Fibroblast of mammary gland (primary cell): ENCODE measurements at regions not wholly inside any gene's neighbourhood (a gene's known extent, or its start where the extent isn't known, plus 50 kb on each side); places are given as distances from the start of the nearest gene placed in this dataset.

Experiments
- DNase-seq: peaks from one replicate; pipeline ENCODE4 v3.0.0-alpha.2; 2010; ENCODE audit warnings: low read depth
- H3K4me3 ChIP-seq: 2 replicates; pipeline ENCODE4 v1.5.1; 2011; ENCODE audit warnings: low read depth, mild to moderate bottlenecking, low read length, moderate library complexity; ENCODE audit not compliant: control insufficient read depth
- TF ChIP-seq, protein P1 (sequence below): conservative IDR thresholded peaks from 2 replicates; pipeline ENCODE4 v1.5.1; 2011; ENCODE audit warnings: low read depth, low read length, inconsistent platforms; ENCODE audit not compliant: control insufficient read depth, insufficient read depth

DNA sequence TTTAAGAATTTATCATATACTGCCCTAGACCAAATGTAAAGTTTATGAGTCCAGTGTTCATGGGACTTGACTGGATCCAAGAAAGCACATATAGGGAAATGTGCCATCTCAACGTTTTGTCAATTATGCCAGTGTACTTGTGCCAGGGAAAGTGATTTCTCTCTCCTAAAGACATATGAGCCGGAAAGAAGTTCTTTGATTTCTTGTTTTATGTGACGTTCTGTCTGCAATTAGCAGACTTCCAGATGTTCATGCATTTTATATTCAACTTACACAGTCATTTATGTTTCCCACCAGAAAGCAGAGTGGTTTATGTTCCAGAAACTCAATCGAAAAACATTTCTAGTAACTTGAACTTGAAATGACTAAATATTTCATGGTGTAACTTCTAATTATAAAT, 203.8 kb downstream of the FAM170A start:
- no peak for DNase-seq
- no peak overlapping the region for H3K4me3 ChIP-seq
- TF ChIP-seq, protein P1, sequence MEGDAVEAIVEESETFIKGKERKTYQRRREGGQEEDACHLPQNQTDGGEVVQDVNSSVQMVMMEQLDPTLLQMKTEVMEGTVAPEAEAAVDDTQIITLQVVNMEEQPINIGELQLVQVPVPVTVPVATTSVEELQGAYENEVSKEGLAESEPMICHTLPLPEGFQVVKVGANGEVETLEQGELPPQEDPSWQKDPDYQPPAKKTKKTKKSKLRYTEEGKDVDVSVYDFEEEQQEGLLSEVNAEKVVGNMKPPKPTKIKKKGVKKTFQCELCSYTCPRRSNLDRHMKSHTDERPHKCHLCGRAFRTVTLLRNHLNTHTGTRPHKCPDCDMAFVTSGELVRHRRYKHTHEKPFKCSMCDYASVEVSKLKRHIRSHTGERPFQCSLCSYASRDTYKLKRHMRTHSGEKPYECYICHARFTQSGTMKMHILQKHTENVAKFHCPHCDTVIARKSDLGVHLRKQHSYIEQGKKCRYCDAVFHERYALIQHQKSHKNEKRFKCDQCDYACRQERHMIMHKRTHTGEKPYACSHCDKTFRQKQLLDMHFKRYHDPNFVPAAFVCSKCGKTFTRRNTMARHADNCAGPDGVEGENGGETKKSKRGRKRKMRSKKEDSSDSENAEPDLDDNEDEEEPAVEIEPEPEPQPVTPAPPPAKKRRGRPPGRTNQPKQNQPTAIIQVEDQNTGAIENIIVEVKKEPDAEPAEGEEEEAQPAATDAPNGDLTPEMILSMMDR: no peak

DNA sequence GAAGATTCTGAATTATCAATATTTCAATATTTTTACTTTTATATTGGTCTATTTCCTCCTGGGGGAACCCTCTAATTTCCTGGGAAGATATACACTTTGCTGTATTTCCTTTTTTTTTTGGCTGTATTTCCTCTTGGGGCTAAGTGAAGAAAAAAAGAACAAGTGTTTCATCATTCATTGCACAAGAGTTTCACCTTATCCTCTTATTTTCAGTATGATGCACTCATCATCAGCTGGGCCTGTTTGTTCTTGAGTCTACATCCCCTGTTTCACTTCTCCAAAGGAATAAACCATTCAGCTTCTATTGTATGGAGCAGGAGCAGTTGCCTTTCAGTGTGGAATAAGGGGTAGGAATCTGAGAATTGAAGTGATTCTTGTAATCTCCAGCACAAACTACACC, 210.8 kb downstream of the FAM170A start:
- H3K4me3 ChIP-seq: no peak overlapping the region
- DNase-seq: peak; percentile 5

DNA sequence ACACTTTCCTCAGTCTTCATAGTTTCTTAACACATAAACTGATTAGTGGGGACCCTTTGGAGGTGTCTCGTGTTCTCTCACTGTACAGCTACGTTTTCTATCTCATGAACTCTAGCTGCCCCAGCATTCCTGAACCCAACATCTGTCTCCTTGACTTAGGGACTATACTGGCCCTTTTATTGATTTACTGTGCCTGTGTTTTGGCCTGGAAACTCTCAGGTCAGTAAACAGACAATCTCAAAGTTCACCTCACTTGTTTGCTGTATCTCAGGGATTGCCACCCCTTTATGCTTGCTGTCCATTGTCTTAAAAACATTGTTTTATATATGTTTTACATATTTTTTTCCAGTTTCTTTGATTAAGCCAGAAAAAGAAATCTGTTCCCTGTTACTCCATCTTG, 222.8 kb downstream of the FAM170A start:
- no peak overlapping the region for H3K4me3 ChIP-seq
- DNase-seq: no peak
- TF ChIP-seq, protein P1: no peak

More for the DNA sequence above, 210.8 kb downstream of the FAM170A start:
- TF ChIP-seq, protein P1: no peak

DNA sequence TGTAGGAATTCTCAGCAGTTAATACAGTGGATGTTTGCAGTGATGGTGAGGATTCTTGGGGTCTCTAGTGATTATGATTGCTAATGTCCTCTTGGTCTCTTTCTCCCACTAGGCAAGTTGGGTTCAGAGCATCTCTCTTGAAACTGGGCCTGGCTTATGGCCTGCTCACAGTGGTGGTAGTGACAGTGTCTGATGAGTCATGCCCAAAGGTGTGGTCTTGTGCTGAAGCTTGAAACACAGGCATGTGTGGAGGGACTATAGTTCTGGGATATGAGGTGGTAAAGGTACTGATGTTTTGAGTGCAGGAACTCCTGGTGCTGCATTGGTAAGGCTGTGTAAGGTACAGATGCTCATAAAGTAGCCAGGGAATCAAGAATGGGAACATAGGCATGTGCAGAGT, 231.1 kb downstream of the FAM170A start:
- DNase-seq: no peak
- no peak overlapping the region for H3K4me3 ChIP-seq
- TF ChIP-seq, protein P1: no peak

DNA sequence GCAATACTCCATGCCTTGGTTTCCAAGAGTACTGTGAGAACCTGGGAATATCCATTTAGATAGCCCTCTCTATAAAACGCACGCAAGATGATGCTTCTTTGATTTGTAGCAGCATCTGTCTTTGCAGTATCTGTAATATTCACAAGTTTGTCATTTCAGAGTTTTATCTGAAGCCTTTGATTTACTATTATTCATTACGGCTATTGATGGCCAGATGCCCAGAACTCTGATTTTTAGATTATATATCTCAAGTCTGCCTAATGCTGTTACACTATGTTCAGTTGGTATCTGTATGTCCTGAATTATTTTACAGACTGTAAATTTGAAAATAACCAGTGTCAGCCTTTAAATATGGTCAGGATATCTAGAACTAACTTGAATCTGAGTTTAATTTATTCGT, 233.3 kb downstream of the FAM170A start:
- DNase-seq: no peak
- TF ChIP-seq, protein P1: no peak
- no peak overlapping the region for H3K4me3 ChIP-seq

DNA sequence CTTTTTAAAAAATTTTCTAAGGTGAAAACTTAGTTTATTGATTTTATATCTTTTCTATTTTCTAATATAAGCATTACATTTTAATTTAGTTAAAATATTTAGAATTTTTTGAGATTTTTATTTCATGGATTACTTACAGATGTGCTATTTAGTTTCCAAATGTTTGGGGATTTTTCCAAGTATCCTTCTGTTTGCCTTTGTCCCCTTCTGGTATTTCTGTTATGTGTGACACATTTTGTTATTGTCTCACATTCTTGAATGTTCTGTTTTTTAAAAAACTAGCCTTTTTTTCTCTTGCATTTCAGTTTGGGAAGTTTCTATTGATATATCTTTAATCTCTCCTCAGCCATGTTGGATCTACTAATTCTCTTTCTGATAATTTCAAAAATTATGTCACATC, 234.9 kb downstream of the FAM170A start:
- no peak for DNase-seq
- TF ChIP-seq, protein P1: no peak
- no peak overlapping the region for H3K4me3 ChIP-seq

DNA sequence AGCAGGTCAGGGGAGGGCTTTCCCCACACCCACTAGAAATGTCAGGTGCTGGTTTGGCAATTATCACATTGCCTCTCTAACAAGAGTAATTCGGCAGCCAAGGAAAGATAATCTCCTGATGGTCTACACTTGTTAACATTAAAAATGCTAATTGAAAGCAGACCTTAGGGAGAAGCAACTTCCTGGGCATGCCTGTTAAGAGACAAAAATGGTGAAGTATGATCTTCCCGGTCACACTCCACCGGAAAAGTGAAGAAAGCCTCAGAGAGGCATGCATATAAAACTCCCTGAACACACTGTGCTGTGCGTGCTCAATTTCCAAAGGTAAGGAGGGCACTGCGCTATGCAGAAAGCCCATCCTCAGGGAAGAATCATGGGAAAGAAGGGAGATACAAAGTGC, 244.3 kb downstream of the FAM170A start:
- TF ChIP-seq, protein P1: no peak
- DNase-seq: no peak
- no peak overlapping the region for H3K4me3 ChIP-seq
